B cell (primary cell): ENCODE measurements at regions not wholly inside any gene's neighbourhood (a gene's known extent, or its start where the extent isn't known, plus 50 kb on each side); places are given as distances from the start of the nearest gene placed in this dataset.

Experiments used
- EZH2 ChIP-seq: IDR thresholded peaks from 2 replicates; pipeline ENCODE4 v1.6.1; 2012; ENCODE audit warnings: borderline replicate concordance, low read depth, mild to moderate bottlenecking, moderate library complexity, low read length; ENCODE audit not compliant: insufficient read depth, poor library complexity, severe bottlenecking
- TF ChIP-seq, protein P1 (sequence below): fragments of 200-600 bp; IDR thresholded peaks from one replicate; pipeline ENCODE4 v1.8.0; 2022; ENCODE audit warnings: antibody characterized with exemption, mild to moderate bottlenecking

- TF ChIP-seq, protein P1, sequence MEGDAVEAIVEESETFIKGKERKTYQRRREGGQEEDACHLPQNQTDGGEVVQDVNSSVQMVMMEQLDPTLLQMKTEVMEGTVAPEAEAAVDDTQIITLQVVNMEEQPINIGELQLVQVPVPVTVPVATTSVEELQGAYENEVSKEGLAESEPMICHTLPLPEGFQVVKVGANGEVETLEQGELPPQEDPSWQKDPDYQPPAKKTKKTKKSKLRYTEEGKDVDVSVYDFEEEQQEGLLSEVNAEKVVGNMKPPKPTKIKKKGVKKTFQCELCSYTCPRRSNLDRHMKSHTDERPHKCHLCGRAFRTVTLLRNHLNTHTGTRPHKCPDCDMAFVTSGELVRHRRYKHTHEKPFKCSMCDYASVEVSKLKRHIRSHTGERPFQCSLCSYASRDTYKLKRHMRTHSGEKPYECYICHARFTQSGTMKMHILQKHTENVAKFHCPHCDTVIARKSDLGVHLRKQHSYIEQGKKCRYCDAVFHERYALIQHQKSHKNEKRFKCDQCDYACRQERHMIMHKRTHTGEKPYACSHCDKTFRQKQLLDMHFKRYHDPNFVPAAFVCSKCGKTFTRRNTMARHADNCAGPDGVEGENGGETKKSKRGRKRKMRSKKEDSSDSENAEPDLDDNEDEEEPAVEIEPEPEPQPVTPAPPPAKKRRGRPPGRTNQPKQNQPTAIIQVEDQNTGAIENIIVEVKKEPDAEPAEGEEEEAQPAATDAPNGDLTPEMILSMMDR, result no peak
- no peak for TF ChIP-seq EZH2
These were observed 580.0 kb downstream of the SOX6 start for GRCh38 chr11:15776366-15776765.
